NT2/D1 (cell line): ENCODE measurements at regions not wholly inside any gene's neighbourhood (a gene's known extent, or its start where the extent isn't known, plus 50 kb on each side); places are given as distances from the start of the nearest gene placed in this dataset.

Experiments
- DNase-seq: peaks from one replicate; pipeline ENCODE4 v3.0.0-alpha.2; 2011; ENCODE audit warnings: low read depth, low spot score
- H3K27me3 ChIP-seq: 2 replicates; pipeline ENCODE4 v1.6.0; 2011; ENCODE audit warnings: mild to moderate bottlenecking; ENCODE audit not compliant: insufficient read length, insufficient read depth
- H3K36me3 ChIP-seq: 2 replicates; pipeline ENCODE4 v1.6.1; 2011; ENCODE audit warnings: mild to moderate bottlenecking, low read length, mixed read lengths; ENCODE audit not compliant: insufficient read depth, insufficient read length
- H3K4me1 ChIP-seq: 2 replicates; pipeline ENCODE4 v1.5.1; 2011; ENCODE audit not compliant: insufficient read depth, insufficient read length
- H3K4me3 ChIP-seq: 2 replicates; pipeline ENCODE4 v1.5.1; 2011; ENCODE audit warnings: low read depth; ENCODE audit not compliant: insufficient read length
- H3K9ac ChIP-seq: 2 replicates; pipeline ENCODE4 v1.6.0; 2011; ENCODE audit warnings: low read depth; ENCODE audit not compliant: insufficient read length
- H3K9me3 ChIP-seq: 2 replicates; pipeline ENCODE4 v1.5.1; 2011; ENCODE audit warnings: mild to moderate bottlenecking, low read length; ENCODE audit not compliant: insufficient read depth
- SUZ12 ChIP-seq: IDR thresholded peaks from 2 replicates; pipeline ENCODE4 v1.6.1; 2011; ENCODE audit not compliant: insufficient read length, insufficient read depth; ENCODE audit errors: extremely low read depth
- YY1 ChIP-seq: IDR thresholded peaks from 2 replicates; pipeline ENCODE4 v1.6.1; 2011; ENCODE audit not compliant: insufficient read length, insufficient read depth
- ZNF274 ChIP-seq: IDR thresholded peaks from 2 replicates; pipeline ENCODE4 v1.6.1; 2011; ENCODE audit warnings: mild to moderate bottlenecking, low read depth, low read length

- no peaks in the 10 kb centered on the region for H3K36me3 ChIP-seq
- no peaks in the 10 kb centered on the region for H3K4me1 ChIP-seq
- TF ChIP-seq ZNF274 (no peak), SUZ12 (no peak), YY1 (no peak)
- no peak overlapping the region for H3K4me3 ChIP-seq
- no peaks in the 10 kb centered on the region for H3K27me3 ChIP-seq
- no peaks in the 10 kb centered on the region for H3K9me3 ChIP-seq
- DNase-seq, result no peak
- no peak overlapping the region for H3K9ac ChIP-seq
Observed at GRCh38 chrX:20523626-20524312, 257.1 kb upstream of the RPS6KA3 start.

- H3K27me3 ChIP-seq, result no peaks in the 10 kb centered on the region
- TF ChIP-seq ZNF274 (no peak), YY1 (no peak), SUZ12 (no peak)
- H3K4me3 ChIP-seq, result no peak overlapping the region
- no peaks in the 10 kb centered on the region for H3K36me3 ChIP-seq
- no peak for DNase-seq
- H3K9me3 ChIP-seq, result no peaks in the 10 kb centered on the region
- H3K9ac ChIP-seq, result no peak overlapping the region
- no peaks in the 10 kb centered on the region for H3K4me1 ChIP-seq
Observed at GRCh38 chrX:20522420-20522819, 255.7 kb upstream of the RPS6KA3 start.

DNA sequence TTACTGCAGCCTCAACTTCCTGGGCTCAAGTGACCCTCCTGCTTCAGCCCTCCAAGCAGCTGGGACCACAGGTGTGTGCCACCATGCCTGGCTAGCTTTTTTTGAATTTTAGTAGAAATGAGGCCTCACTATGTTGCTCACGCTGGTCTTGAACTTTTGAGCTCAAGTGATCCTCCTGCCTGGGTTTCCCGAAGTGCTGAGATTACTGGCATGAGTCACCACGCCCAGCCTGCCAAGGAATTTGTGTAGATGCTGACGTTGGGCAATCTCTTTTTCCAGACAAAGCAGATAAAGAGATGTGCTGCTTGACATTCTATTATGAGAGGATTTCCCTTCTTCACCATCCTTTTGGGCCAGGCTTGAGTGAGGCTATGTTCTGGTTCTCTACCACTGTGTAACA, 254.5 kb upstream of the RPS6KA3 start:
- H3K9ac ChIP-seq, result no peak overlapping the region
- H3K9me3 ChIP-seq, result no peaks in the 10 kb centered on the region
- H3K36me3 ChIP-seq, result no peaks in the 10 kb centered on the region
- no peaks in the 10 kb centered on the region for H3K4me1 ChIP-seq
- no peaks in the 10 kb centered on the region for H3K27me3 ChIP-seq
- no peak for TF ChIP-seq YY1
- TF ChIP-seq ZNF274, result no peak
- no peak for TF ChIP-seq SUZ12
- no peak for DNase-seq
- H3K4me3 ChIP-seq, result no peak overlapping the region

GRCh38 chrX:20519826-20520225, 253.1 kb upstream of the RPS6KA3 start:
- no peak for TF ChIP-seq SUZ12
- no peak for TF ChIP-seq ZNF274
- no peak for TF ChIP-seq YY1
- H3K9ac ChIP-seq, result no peak overlapping the region
- no peaks in the 10 kb centered on the region for H3K4me1 ChIP-seq

DNA sequence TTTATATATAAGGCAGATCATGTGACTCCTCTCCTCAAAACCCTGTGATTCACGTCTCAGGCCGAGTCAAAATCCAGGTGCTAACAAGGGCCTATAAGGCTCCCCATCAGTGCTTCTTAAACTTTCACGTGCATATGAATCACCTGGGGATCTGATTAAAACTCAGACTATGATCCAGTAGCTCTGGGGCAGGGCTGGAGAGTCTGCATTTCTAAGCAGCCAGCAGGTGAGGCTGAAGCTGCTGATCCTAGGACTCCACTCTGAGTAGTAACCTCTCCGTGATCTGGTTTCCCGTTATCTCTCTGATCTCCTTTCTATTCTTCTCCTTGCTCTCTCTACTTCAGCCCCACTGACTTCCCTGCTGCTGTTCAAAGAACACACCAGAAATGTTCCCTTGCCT, 252.4 kb upstream of the RPS6KA3 start:
- no peak overlapping the region for H3K9ac ChIP-seq
- DNase-seq, result no peak
- no peaks in the 10 kb centered on the region for H3K4me1 ChIP-seq
- H3K4me3 ChIP-seq, result no peak overlapping the region
- no peaks in the 10 kb centered on the region for H3K27me3 ChIP-seq
- peaks cover 6% of the 10 kb centered on the region; the same call in 1 of the 2 replicates for H3K9me3 ChIP-seq
- no peak for TF ChIP-seq ZNF274
- no peak for TF ChIP-seq SUZ12
- TF ChIP-seq YY1, result no peak
- no peaks in the 10 kb centered on the region for H3K36me3 ChIP-seq

More at GRCh38 chrX:20519826-20520225, 253.1 kb upstream of the RPS6KA3 start:
- Histone ChIP-seq H3K27me3 (no peaks in the 10 kb centered on the region), H3K4me3 (no peak overlapping the region), H3K9me3 (peaks cover 6% of the 10 kb centered on the region; the same call in 1 of the 2 replicates), H3K36me3 (no peaks in the 10 kb centered on the region)
- no peak for DNase-seq

GRCh38 chrX:20517565-20517964, 250.9 kb upstream of the RPS6KA3 start:
- H3K36me3 ChIP-seq, result no peaks in the 10 kb centered on the region
- H3K9me3 ChIP-seq, result peaks cover 6% of the 10 kb centered on the region; the same call in 1 of the 2 replicates
- no peak overlapping the region for H3K4me3 ChIP-seq
- no peak for DNase-seq
- no peaks in the 10 kb centered on the region for H3K27me3 ChIP-seq
- no peak for TF ChIP-seq YY1
- no peak for TF ChIP-seq ZNF274
- no peak for TF ChIP-seq SUZ12
- H3K9ac ChIP-seq, result no peak overlapping the region
- no peaks in the 10 kb centered on the region for H3K4me1 ChIP-seq

DNA sequence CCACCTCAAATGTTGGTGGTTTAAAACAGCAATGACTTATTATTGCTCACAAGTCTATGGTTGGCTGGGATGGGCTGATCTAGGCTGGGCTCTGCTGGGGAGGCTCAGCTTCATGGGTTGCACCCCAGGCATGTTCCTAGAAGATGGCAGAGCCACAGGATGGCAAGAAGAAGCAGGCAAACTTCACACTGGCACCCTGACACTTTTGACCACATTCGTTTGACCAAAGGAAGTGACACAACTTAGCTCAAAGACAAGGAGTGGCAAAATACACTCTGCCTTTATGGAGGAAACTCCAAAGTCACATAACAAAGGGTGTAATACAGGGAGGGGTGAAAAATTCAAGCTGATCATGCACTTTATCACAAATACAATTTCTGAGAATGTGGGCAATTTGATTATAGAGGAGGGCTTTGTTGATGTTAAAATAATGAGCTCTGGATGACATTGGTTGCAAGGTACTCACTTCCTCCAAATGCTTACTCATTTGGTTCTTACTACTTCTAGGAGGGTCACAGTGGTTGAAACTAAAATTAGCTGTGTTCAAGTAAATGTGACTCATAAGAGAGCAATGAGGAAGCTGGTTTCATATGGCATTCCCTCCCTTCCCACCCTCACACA, 249.2 kb upstream of the RPS6KA3 start:
- no peak for TF ChIP-seq ZNF274
- Histone ChIP-seq H3K27me3 (no peaks in the 10 kb centered on the region), H3K9ac (no peak overlapping the region), H3K36me3 (no peaks in the 10 kb centered on the region), H3K4me1 (no peaks in the 10 kb centered on the region), H3K9me3 (peaks cover 6% of the 10 kb centered on the region; the same call in 1 of the 2 replicates), H3K4me3 (no peak overlapping the region)
- no peak for DNase-seq
